22Rv1 (cell line): ENCODE measurements at regions not wholly inside any gene's neighbourhood (a gene's known extent, or its start where the extent isn't known, plus 50 kb on each side); places are given as distances from the start of the nearest gene placed in this dataset.

Source experiments
- CTCF ChIP-seq: fragments of 450-650 bp; IDR thresholded peaks from 2 replicates; pipeline ENCODE4 v1.5.1; 2017; ENCODE audit warnings: mild to moderate bottlenecking
- ZFX ChIP-seq: fragments of 450-650 bp; IDR thresholded peaks from 2 replicates; pipeline ENCODE4 v1.6.1; 2017; ENCODE audit warnings: antibody characterized with exemption, borderline replicate concordance

- TF ChIP-seq CTCF (no peak), ZFX (no peak)
Observed at GRCh38 chr7:68917041-68917651, 681.1 kb upstream of the AUTS2 start.
